PC-9 (cell line): ENCODE measurements at regions not wholly inside any gene's neighbourhood (a gene's known extent, or its start where the extent isn't known, plus 50 kb on each side); places are given as distances from the start of the nearest gene placed in this dataset.

Experiments
- BruUV-seq: library from RNA; stranded (reverse); fragments of 400-500 nt; replicated peaks from 2 replicates; lab custom pipeline; 2021; lab: Mats Ljungman, UMichigan
- CTCF ChIA-PET: fragments of 300-600 bp; sonication (Branson Sonifier 250); formaldehyde crosslinking; loops from one replicate; lab custom pipeline; 2022; ENCODE audit warnings: antibody characterized with exemption; lab: Charles Lee
- POLR2A ChIA-PET: fragments of 300-600 bp; sonication (Branson Sonifier 250); formaldehyde crosslinking; loops from one replicate; lab custom pipeline; 2022; ENCODE audit warnings: antibody characterized with exemption; ENCODE audit not compliant: unreplicated experiment; lab: Charles Lee
- DNase-seq, 2 experiments: peaks; one replicate each; pipeline versions ENCODE4 v3.0.0 to v3.0.0-alpha.2; 2015 to 2022; ENCODE audit warnings: mixed read lengths in 1 of 2
- H2AFZ ChIP-seq: fragments of 200-600 bp; sonication (generic); 2 replicates; pipeline ENCODE4 v1.8.1; 2017; ENCODE audit warnings: antibody characterized with exemption
- H3F3A ChIP-seq: fragments of 200-600 bp; sonication (generic); 2 replicates; pipeline ENCODE4 v1.8.1; 2017; ENCODE audit warnings: antibody characterized with exemption, mild to moderate bottlenecking, low read depth; ENCODE audit not compliant: insufficient read depth
- H3K27ac ChIP-seq: fragments of 200-600 bp; sonication (generic); 2 replicates; pipeline ENCODE4 v1.6.1; 2016; ENCODE audit warnings: mixed run types
- H3K27me3 ChIP-seq: fragments of 200-600 bp; sonication (generic); 2 replicates; pipeline ENCODE4 v1.6.1; 2016; ENCODE audit warnings: low read depth, mixed run types; ENCODE audit not compliant: insufficient read depth
- H3K36me3 ChIP-seq: fragments of 200-600 bp; sonication (generic); 2 replicates; pipeline ENCODE4 v1.6.1; 2016; ENCODE audit warnings: low read depth, mixed run types
- H3K4me1 ChIP-seq: fragments of 200-600 bp; sonication (generic); replicated peaks from 2 replicates; pipeline ENCODE4 v1.6.1; 2016; ENCODE audit warnings: mixed run types; ENCODE audit not compliant: insufficient read depth
- H3K4me2 ChIP-seq: fragments of 200-600 bp; sonication (generic); 2 replicates; pipeline ENCODE4 v1.6.1; 2017; ENCODE audit warnings: mixed run types
- H3K4me3 ChIP-seq: fragments of 200-600 bp; sonication (generic); 2 replicates; pipeline ENCODE4 v1.6.1; 2016; ENCODE audit warnings: mixed run types
- H3K79me2 ChIP-seq: fragments of 200-600 bp; sonication (generic); 2 replicates; pipeline ENCODE4 v1.6.1; 2017; ENCODE audit warnings: low read depth, mixed run types
- H3K9me2 ChIP-seq: fragments of 200-600 bp; sonication (generic); 2 replicates; pipeline ENCODE4 v1.8.1; 2017; ENCODE audit warnings: mild to moderate bottlenecking; ENCODE audit not compliant: insufficient read depth
- H3K9me3 ChIP-seq: fragments of 200-600 bp; sonication (generic); 2 replicates; pipeline ENCODE4 v1.8.1; 2016; ENCODE audit warnings: low read depth; ENCODE audit not compliant: insufficient read depth
- H4K20me1 ChIP-seq: fragments of 200-600 bp; sonication (generic); 2 replicates; pipeline ENCODE4 v1.8.1; 2017; ENCODE audit not compliant: insufficient read depth
- EZH2 ChIP-seq: fragments of 200-600 bp; sonication (generic); IDR thresholded peaks from 2 replicates; pipeline ENCODE4 v1.8.0; 2017; ENCODE audit warnings: antibody characterized with exemption, low read depth
- intact Hi-C: fragments of 100-400 bp; cut with micrococcal nuclease; formaldehyde crosslinking; loops from one replicate; pipeline ENCODE4 v1.10.0; 2022; ENCODE audit not compliant: unreplicated experiment
- TF ChIP-seq, protein P1 (sequence below): fragments of 200-600 bp; sonication (generic); conservative IDR thresholded peaks from 2 replicates; pipeline ENCODE4 v1.6.1; 2017; ENCODE audit warnings: mixed run types, antibody characterized with exemption, mild to moderate bottlenecking, moderate library complexity

DNA sequence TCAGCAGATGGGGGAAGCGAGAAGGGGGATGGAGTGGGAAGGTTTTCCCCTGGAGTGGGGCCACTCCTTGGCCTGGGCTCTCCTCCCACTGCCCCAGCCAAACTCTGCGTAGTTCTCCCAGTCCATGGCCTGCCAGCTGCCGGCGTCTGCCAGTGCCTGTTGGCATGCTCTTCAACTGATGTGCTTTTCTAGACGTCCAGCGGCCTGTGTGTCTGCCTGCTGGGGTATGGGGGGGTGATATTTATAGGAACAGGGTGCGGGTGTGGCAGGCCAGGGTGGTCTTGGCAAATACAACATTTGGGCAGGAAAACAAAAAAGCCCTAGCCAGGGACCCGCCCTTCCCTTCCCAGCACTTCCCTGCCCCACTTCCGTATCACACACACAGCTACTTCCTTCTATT, 786.3 kb upstream of the NOVA1 start:
- H3K4me3 ChIP-seq = no peak overlapping the region
- no peaks in the 10 kb centered on the region for H3K4me1 ChIP-seq
- no peak overlapping the region for H3K27ac ChIP-seq
- BruUV-seq = no TSS peak
- POLR2A ChIA-PET = no interaction called here
- no peaks in the 10 kb centered on the region for H3K9me3 ChIP-seq
- DNase-seq = no peak
- H3K9me2 ChIP-seq = no peaks in the 10 kb centered on the region
- no peaks in the 10 kb centered on the region for H3K36me3 ChIP-seq
- no peaks in the 10 kb centered on the region for H3F3A ChIP-seq
- no peaks in the 10 kb centered on the region for H3K27me3 ChIP-seq
- intact Hi-C loops = no loop called here
- no peaks in the 10 kb centered on the region for H4K20me1 ChIP-seq
- CTCF ChIA-PET = no interaction called here
- no peak overlapping the region for H3K4me2 ChIP-seq
- no peak overlapping the region for H2AFZ ChIP-seq
- H3K79me2 ChIP-seq = no peaks in the 10 kb centered on the region
- no peak for TF ChIP-seq EZH2
- TF ChIP-seq, protein P1, sequence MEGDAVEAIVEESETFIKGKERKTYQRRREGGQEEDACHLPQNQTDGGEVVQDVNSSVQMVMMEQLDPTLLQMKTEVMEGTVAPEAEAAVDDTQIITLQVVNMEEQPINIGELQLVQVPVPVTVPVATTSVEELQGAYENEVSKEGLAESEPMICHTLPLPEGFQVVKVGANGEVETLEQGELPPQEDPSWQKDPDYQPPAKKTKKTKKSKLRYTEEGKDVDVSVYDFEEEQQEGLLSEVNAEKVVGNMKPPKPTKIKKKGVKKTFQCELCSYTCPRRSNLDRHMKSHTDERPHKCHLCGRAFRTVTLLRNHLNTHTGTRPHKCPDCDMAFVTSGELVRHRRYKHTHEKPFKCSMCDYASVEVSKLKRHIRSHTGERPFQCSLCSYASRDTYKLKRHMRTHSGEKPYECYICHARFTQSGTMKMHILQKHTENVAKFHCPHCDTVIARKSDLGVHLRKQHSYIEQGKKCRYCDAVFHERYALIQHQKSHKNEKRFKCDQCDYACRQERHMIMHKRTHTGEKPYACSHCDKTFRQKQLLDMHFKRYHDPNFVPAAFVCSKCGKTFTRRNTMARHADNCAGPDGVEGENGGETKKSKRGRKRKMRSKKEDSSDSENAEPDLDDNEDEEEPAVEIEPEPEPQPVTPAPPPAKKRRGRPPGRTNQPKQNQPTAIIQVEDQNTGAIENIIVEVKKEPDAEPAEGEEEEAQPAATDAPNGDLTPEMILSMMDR = no peak

DNA sequence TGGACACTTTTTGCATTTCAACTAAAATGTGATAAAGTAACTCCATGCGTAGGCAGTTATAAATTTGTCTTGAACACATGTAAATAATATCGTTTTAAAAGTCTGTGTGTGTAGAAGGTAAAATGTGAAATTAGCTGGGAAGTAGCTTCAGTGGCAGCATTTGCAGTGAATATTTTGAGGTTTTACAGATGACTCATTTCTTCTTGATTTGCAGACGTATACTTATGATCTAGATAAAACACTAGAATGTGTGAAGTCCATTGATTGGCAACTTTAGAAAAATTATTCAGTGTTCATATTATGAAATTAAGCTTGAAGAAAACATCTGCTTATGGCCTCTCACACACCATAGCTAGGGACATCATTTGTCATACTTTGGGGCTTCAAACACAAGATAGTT, 788.6 kb upstream of the NOVA1 start:
- H3K4me3 ChIP-seq = no peak overlapping the region
- POLR2A ChIA-PET = no interaction called here
- CTCF ChIA-PET = no interaction called here
- no peaks in the 10 kb centered on the region for H3K4me1 ChIP-seq
- BruUV-seq = no TSS peak
- H3K36me3 ChIP-seq = no peaks in the 10 kb centered on the region
- H3K9me2 ChIP-seq = no peaks in the 10 kb centered on the region
- no peak overlapping the region for H3K27ac ChIP-seq
- H4K20me1 ChIP-seq = no peaks in the 10 kb centered on the region
- H3F3A ChIP-seq = no peaks in the 10 kb centered on the region
- DNase-seq = no peak
- H3K9me3 ChIP-seq = no peaks in the 10 kb centered on the region
- no peak overlapping the region for H2AFZ ChIP-seq
- no peaks in the 10 kb centered on the region for H3K79me2 ChIP-seq
- H3K27me3 ChIP-seq = no peaks in the 10 kb centered on the region
- no peak for TF ChIP-seq EZH2
- TF ChIP-seq, protein P1 = no peak
- intact Hi-C loops = no loop called here
- no peak overlapping the region for H3K4me2 ChIP-seq

DNA sequence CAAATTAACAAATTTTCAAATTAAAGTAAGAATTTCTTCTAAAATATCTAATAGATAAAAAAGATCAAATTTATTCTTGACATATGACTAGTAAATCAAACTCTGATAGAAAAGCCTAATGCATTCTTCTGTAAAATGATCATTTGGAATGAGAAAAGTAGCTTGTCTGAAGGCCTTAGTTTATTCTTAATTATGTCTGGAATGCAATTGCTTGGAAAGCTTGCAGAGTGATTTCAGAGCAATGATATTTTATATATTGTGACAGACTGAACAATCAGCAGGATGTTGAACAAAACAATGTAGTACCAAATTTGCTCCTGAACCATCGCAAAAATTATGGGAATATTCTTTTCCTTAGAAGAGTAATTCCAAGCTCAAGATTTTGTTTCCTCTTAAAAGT, 789.6 kb upstream of the NOVA1 start:
- no peak for DNase-seq
- no peaks in the 10 kb centered on the region for H3F3A ChIP-seq
- BruUV-seq = no TSS peak
- no peak overlapping the region for H3K4me3 ChIP-seq
- no peaks in the 10 kb centered on the region for H3K9me2 ChIP-seq
- intact Hi-C loops = no loop called here
- no peaks in the 10 kb centered on the region for H3K4me1 ChIP-seq
- no peaks in the 10 kb centered on the region for H3K36me3 ChIP-seq
- no peak overlapping the region for H2AFZ ChIP-seq
- no peaks in the 10 kb centered on the region for H3K27me3 ChIP-seq
- no peaks in the 10 kb centered on the region for H4K20me1 ChIP-seq
- no peak overlapping the region for H3K4me2 ChIP-seq
- ChIA-PET CTCF (no interaction called here), POLR2A (no interaction called here)
- TF ChIP-seq, protein P1 = no peak
- TF ChIP-seq EZH2 = no peak
- no peaks in the 10 kb centered on the region for H3K79me2 ChIP-seq
- no peaks in the 10 kb centered on the region for H3K9me3 ChIP-seq
- H3K27ac ChIP-seq = no peak overlapping the region
